Right lobe of liver (tissue), 4 donors: ENCODE measurements at regions not wholly inside any gene's neighbourhood (a gene's known extent, or its start where the extent isn't known, plus 50 kb on each side); places are given as distances from the start of the nearest gene placed in this dataset.

ENCODE experiments used
- POLR2A ChIP-seq: fragments of 450-650 bp; IDR thresholded peaks from one replicate; pipeline ENCODE4 v1.6.1; 2017; ENCODE audit warnings: antibody characterized with exemption, mild to moderate bottlenecking
- TF ChIP-seq, protein P1 (sequence below), 4 donors: fragments of 200-600 bp in 3 of 4; fragments of 450-650 bp in 1 of 4; IDR thresholded peaks; one replicate each; pipeline versions ENCODE4 v1.5.1 to v1.8.0; 2016 to 2022; ENCODE audit warnings: antibody characterized with exemption in 4 of 4, mild to moderate bottlenecking in 2 of 4
- donor health status: DM: no; HTN: no; CAD: no.
- donor health status: DM: no; HTN: no; CAD: no.
- donor health status: DM: no; HTN: yes; CAD: no.

DNA sequence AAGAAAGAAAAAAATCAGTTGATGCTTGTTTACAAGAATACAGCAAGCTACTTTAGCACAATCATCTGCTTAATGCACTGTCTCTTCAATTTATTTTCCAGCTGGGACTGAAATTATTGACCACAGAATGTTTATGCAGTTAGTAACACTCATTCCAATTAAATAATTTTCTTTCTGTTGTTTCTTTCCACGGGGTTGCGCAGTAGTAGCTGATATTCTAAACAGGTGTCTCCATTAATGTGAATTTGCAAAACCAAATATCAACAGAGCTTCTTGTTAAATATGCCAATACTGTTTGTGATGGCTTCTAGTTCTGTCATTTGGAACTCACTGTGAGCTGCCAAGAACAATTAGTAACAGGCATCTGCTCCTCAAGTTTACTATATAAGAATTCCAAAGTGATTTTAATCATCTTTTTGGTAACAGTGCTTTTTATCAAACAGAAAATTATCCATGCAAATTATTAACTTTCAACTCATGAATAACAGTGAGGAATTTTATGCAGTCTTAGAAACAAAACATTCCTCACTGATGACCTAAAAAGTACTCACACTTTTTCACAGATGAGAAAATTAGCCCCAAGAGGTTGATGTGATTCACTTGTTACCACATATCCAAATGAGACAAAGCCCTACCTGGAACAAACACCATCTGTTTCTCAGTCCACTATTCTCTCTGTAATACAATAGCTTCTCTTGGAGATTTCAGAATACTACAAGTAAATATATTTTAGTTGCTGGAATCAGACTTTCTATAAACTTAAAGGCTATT is 567.6 kb upstream of the RGMB start:
- TF ChIP-seq, protein P1, sequence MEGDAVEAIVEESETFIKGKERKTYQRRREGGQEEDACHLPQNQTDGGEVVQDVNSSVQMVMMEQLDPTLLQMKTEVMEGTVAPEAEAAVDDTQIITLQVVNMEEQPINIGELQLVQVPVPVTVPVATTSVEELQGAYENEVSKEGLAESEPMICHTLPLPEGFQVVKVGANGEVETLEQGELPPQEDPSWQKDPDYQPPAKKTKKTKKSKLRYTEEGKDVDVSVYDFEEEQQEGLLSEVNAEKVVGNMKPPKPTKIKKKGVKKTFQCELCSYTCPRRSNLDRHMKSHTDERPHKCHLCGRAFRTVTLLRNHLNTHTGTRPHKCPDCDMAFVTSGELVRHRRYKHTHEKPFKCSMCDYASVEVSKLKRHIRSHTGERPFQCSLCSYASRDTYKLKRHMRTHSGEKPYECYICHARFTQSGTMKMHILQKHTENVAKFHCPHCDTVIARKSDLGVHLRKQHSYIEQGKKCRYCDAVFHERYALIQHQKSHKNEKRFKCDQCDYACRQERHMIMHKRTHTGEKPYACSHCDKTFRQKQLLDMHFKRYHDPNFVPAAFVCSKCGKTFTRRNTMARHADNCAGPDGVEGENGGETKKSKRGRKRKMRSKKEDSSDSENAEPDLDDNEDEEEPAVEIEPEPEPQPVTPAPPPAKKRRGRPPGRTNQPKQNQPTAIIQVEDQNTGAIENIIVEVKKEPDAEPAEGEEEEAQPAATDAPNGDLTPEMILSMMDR (IDR thresholded peaks at IDR 0.05): no peak
- no peak for TF ChIP-seq POLR2A
